Astrocyte (in vitro differentiated cells and primary cell): ENCODE measurements at regions not wholly inside any gene's neighbourhood (a gene's known extent, or its start where the extent isn't known, plus 50 kb on each side); places are given as distances from the start of the nearest gene placed in this dataset.

Source experiments
- EZH2 ChIP-seq: IDR thresholded peaks from 2 replicates; pipeline ENCODE4 v1.6.1; 2012; ENCODE audit warnings: mild to moderate bottlenecking, low read length, inconsistent platforms; ENCODE audit not compliant: insufficient read depth
- TF ChIP-seq, protein P1 (sequence below): IDR thresholded peaks from 2 replicates; pipeline ENCODE4 v1.5.1; 2011; ENCODE audit warnings: low read depth, mild to moderate bottlenecking, inconsistent platforms, low read length, moderate library complexity; ENCODE audit not compliant: insufficient read depth

DNA sequence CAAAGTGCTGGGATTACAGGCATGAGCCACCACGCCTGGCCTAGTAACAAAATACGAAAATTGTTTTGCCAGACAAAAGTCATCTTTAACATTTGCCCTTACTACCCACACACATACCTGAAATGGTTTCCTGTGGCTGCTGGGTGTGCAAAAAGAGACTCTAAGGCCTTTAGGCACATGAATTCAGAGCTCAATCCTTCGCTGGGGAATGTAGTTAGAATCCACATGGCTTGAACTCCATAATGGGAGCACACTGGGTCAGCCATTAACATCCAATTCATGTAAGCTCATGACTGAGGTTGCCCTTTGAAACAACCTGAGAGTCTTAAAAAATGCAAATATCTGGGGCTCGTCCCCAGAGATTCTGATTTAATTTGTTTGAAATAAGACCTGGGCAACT lies 87.8 kb downstream of the HPGD start:
- TF ChIP-seq, protein P1, sequence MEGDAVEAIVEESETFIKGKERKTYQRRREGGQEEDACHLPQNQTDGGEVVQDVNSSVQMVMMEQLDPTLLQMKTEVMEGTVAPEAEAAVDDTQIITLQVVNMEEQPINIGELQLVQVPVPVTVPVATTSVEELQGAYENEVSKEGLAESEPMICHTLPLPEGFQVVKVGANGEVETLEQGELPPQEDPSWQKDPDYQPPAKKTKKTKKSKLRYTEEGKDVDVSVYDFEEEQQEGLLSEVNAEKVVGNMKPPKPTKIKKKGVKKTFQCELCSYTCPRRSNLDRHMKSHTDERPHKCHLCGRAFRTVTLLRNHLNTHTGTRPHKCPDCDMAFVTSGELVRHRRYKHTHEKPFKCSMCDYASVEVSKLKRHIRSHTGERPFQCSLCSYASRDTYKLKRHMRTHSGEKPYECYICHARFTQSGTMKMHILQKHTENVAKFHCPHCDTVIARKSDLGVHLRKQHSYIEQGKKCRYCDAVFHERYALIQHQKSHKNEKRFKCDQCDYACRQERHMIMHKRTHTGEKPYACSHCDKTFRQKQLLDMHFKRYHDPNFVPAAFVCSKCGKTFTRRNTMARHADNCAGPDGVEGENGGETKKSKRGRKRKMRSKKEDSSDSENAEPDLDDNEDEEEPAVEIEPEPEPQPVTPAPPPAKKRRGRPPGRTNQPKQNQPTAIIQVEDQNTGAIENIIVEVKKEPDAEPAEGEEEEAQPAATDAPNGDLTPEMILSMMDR, result no peak
- TF ChIP-seq EZH2, result no peak
